Vagina (tissue), 2 donors: ENCODE measurements at regions not wholly inside any gene's neighbourhood (a gene's known extent, or its start where the extent isn't known, plus 50 kb on each side); places are given as distances from the start of the nearest gene placed in this dataset.

ENCODE experiments used
- DNase-seq, 2 donors: peaks; one replicate each; pipeline ENCODE4 v3.0.0-alpha.2; 2017; ENCODE audit errors: extremely low spot score in 2 of 2
- H3K27ac ChIP-seq: fragments of 200-600 bp; sonication (generic); one replicate; pipeline ENCODE4 v1.5.1; 2019
- H3K27me3 ChIP-seq: fragments of 200-600 bp; sonication (generic); one replicate; pipeline ENCODE4 v1.5.1; 2019
- H3K36me3 ChIP-seq, 2 donors: fragments of 200-600 bp; sonication (generic); one replicate each; pipeline ENCODE4 v1.5.1; 2017 to 2019
- H3K4me1 ChIP-seq: fragments of 200-600 bp; sonication (generic); one replicate; pipeline ENCODE4 v1.5.1; 2019
- H3K4me3 ChIP-seq, 2 donors: fragments of 200-600 bp; sonication (generic); 1 replicate in 1 of 2; 2 replicates in 1 of 2; pipeline ENCODE4 v1.5.1; 2016 to 2019
- H3K9me3 ChIP-seq: fragments of 200-600 bp; sonication (generic); one replicate; pipeline ENCODE4 v1.5.1; 2019
- CTCF ChIP-seq, 3 experiments: fragments of 450-650 bp in 2 of 3; fragments of 200-600 bp in 1 of 3; sonication (generic) in 1 of 3; IDR thresholded peaks; one replicate each; pipeline ENCODE4 v1.5.1; 2017 to 2019; ENCODE audit warnings: antibody characterized with exemption in 3 of 3, mild to moderate bottlenecking in 2 of 3, moderate library complexity in 2 of 3
- POLR2A ChIP-seq, 2 donors: fragments of 450-650 bp; IDR thresholded peaks; one replicate each; pipeline ENCODE4 v1.6.1; 2017; ENCODE audit warnings: antibody characterized with exemption in 2 of 2, mild to moderate bottlenecking in 2 of 2, moderate library complexity in 2 of 2
- POLR2AphosphoS5 ChIP-seq, 2 donors: sonication (generic); formaldehyde crosslinking; IDR thresholded peaks; one replicate each; pipeline ENCODE4 v1.9.0; 2017; ENCODE audit warnings: antibody characterized with exemption in 2 of 2, mild to moderate bottlenecking in 2 of 2, low read depth in 1 of 2; ENCODE audit not compliant: insufficient read depth in 1 of 2
- intact Hi-C: fragments of 100-400 bp; cut with DNase I; formaldehyde crosslinking; loops from one replicate; pipeline ENCODE4 v1.15.1; 2023

DNA sequence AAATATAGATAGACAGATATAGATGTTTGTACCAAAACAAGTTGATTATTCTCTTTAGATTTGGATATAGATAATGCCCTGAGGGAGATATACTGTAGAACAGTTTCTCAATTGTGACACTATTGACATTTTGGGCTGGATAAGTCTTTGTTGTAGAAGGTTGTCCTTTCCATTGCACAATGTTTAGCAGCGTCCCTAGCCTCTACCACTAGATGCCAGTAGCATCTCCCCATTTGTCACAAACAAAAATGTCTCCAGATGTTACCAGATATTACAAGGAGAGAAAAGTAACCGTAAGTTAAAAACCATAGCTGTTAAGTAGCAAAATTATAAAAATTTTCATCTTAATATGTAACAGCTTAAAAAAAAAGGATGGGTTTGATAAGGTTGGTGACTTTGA, 2595.3 kb downstream of the ARAP2 start:
- Histone ChIP-seq H3K4me3 (no peak overlapping the region), H3K4me1 (no peaks in the 10 kb centered on the region), H3K9me3 (no peaks in the 10 kb centered on the region), H3K27me3 (no peaks in the 10 kb centered on the region), H3K27ac (no peak overlapping the region), H3K36me3 (no peaks in the 10 kb centered on the region)
- TF ChIP-seq POLR2A (IDR thresholded peaks at IDR 0.05) (no peak), POLR2AphosphoS5 (IDR thresholded peaks at IDR 0.05; ENCODE audit: insufficient read depth in 1 of 2, low read depth in 1 of 2) (no peak), CTCF (IDR thresholded peaks at IDR 0.05) (no peak)
- DNase-seq, result no peak
- intact Hi-C loops, result no loop called here

DNA sequence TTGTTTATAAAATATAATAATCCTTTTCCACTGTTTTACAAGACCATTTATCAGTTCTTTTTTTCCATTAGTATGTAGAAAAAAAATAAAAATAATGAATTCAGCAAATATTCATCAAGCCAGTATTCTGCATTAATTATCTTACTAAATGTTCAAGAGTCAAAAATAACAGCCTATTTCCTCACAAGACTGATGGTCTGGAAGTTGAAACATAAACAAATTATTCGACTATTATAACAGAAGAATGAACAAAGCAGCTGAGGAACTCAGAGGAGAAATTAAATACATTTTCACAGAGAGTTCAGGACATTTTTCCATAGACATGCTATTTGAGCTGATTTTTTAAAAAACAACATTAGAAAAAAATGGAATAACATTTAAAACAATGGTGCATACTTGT, 2594.8 kb downstream of the ARAP2 start:
- no peak overlapping the region for H3K27ac ChIP-seq
- H3K4me1 ChIP-seq, result no peaks in the 10 kb centered on the region
- DNase-seq, result no peak
- TF ChIP-seq CTCF (IDR thresholded peaks at IDR 0.05) (no peak), POLR2AphosphoS5 (IDR thresholded peaks at IDR 0.05; ENCODE audit: insufficient read depth in 1 of 2, low read depth in 1 of 2) (no peak), POLR2A (IDR thresholded peaks at IDR 0.05) (no peak)
- intact Hi-C loops, result no loop called here
- H3K9me3 ChIP-seq, result no peaks in the 10 kb centered on the region
- H3K36me3 ChIP-seq, result no peaks in the 10 kb centered on the region
- H3K27me3 ChIP-seq, result no peaks in the 10 kb centered on the region
- no peak overlapping the region for H3K4me3 ChIP-seq

GRCh38 chr4:33650036-33650435, 2594.3 kb downstream of the ARAP2 start:
- TF ChIP-seq POLR2A (IDR thresholded peaks at IDR 0.05) (no peak), CTCF (IDR thresholded peaks at IDR 0.05) (no peak), POLR2AphosphoS5 (IDR thresholded peaks at IDR 0.05; ENCODE audit: insufficient read depth in 1 of 2, low read depth in 1 of 2) (no peak)
- Histone ChIP-seq H3K9me3 (no peaks in the 10 kb centered on the region), H3K27ac (no peak overlapping the region), H3K4me3 (no peak overlapping the region), H3K36me3 (no peaks in the 10 kb centered on the region), H3K27me3 (no peaks in the 10 kb centered on the region), H3K4me1 (no peaks in the 10 kb centered on the region)
- intact Hi-C loops, result no loop called here
- no peak for DNase-seq

GRCh38 chr4:33658971-33659370, 2585.3 kb downstream of the ARAP2 start:
- Histone ChIP-seq H3K9me3 (no peaks in the 10 kb centered on the region), H3K27me3 (no peaks in the 10 kb centered on the region), H3K4me1 (no peaks in the 10 kb centered on the region), H3K4me3 (no peak overlapping the region), H3K27ac (no peak overlapping the region), H3K36me3 (no peaks in the 10 kb centered on the region)
- no peak for TF ChIP-seq POLR2AphosphoS5 (IDR thresholded peaks at IDR 0.05; ENCODE audit: insufficient read depth in 1 of 2, low read depth in 1 of 2)
- no peak for TF ChIP-seq POLR2A (IDR thresholded peaks at IDR 0.05)
- TF ChIP-seq CTCF (IDR thresholded peaks at IDR 0.05), result no peak
- intact Hi-C loops, result no loop called here
- DNase-seq, result no peak

DNA sequence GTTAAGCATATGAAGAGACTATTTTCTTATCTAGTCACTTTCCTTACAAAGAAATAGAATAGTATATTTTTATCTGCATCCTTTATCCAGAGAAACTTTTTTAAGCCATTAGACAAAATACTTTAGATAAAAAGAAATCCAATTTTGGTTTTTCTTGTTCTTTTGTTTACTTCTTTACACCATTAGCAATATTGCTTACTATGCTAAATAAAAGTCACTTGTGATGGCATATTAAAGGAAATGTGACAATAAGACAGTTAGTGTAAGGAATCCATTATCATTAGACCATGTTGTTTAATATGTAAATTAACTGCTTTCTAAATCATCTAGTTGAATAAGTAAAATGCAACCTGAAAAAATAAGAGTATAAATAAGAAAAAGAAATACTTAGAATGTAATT, 2582.7 kb downstream of the ARAP2 start:
- TF ChIP-seq POLR2AphosphoS5 (IDR thresholded peaks at IDR 0.05; ENCODE audit: insufficient read depth in 1 of 2, low read depth in 1 of 2) (no peak), CTCF (IDR thresholded peaks at IDR 0.05) (no peak)
- Histone ChIP-seq H3K9me3 (no peaks in the 10 kb centered on the region), H3K4me1 (no peaks in the 10 kb centered on the region), H3K36me3 (no peaks in the 10 kb centered on the region), H3K27me3 (no peaks in the 10 kb centered on the region), H3K4me3 (no peak overlapping the region), H3K27ac (no peak overlapping the region)
- no peak for DNase-seq
- intact Hi-C loops, result no loop called here
